RWPE1 (cell line): ENCODE measurements at regions not wholly inside any gene's neighbourhood (a gene's known extent, or its start where the extent isn't known, plus 50 kb on each side); places are given as distances from the start of the nearest gene placed in this dataset.
A peak's percentile ranks its signal among the peaks of the same experiment; 100 is the strongest.

ENCODE experiments used
- CTCF ChIA-PET: fragments of 350-600 bp; sonication (Branson Sonifier 250); formaldehyde crosslinking; extraction: SDS; loops from one replicate; lab custom pipeline; 2021; lab: Yijun Ruan, JAX
- POLR2A ChIA-PET: fragments of 400-600 bp; formaldehyde crosslinking; extraction: SDS; loops from one replicate; lab custom pipeline; 2020; ENCODE audit warnings: antibody characterized with exemption; ENCODE audit not compliant: low non-redundant PET; lab: Yijun Ruan, JAX
- DNase-seq: peaks from one replicate; pipeline ENCODE4 v3.0.0; 2012; ENCODE audit warnings: low spot score
- H3K27ac ChIP-seq: fragments of 450-650 bp; 2 replicates; pipeline ENCODE4 v1.5.1; 2017
- CTCF ChIP-seq: fragments of 450-650 bp; conservative IDR thresholded peaks from 2 replicates; pipeline ENCODE4 v1.5.1; 2017; ENCODE audit warnings: low read depth, mild to moderate bottlenecking

- DNase-seq, result no peak
- ChIA-PET POLR2A (no interaction called here), CTCF (interaction anchor here (0.6 kb wide), 1 partner anchor 1148 kb away, joined by 4 read pairs; no protein-coding TSS in a partner anchor)
- H3K27ac ChIP-seq, result no peak overlapping the region
- no peak for TF ChIP-seq CTCF
Measured at GRCh38 chr17:71914812-71915211, 206.0 kb upstream of the SOX9 start.

- ChIA-PET CTCF (no interaction called here), POLR2A (no interaction called here)
- DNase-seq, result no peak
- no peak for TF ChIP-seq CTCF
- H3K27ac ChIP-seq, result no peak overlapping the region
Measured at GRCh38 chr17:71917715-71918114, 203.1 kb upstream of the SOX9 start.

- CTCF ChIA-PET, result no interaction called here
- POLR2A ChIA-PET, result no interaction called here
Measured at GRCh38 chr17:71919186-71919585, 201.6 kb upstream of the SOX9 start.

GRCh38 chr17:71919896-71920295 is 200.9 kb upstream of the SOX9 start:
- CTCF ChIA-PET, result no interaction called here
- TF ChIP-seq CTCF, result no peak
- POLR2A ChIA-PET, result no interaction called here
- no peak for DNase-seq
- no peak overlapping the region for H3K27ac ChIP-seq

More at GRCh38 chr17:71919186-71919585, 201.6 kb upstream of the SOX9 start:
- no peak for TF ChIP-seq CTCF
- DNase-seq, result no peak
- H3K27ac ChIP-seq, result no peak overlapping the region

- ChIA-PET POLR2A (no interaction called here), CTCF (no interaction called here)
- no peak for TF ChIP-seq CTCF
- no peak overlapping the region for H3K27ac ChIP-seq
- no peak for DNase-seq
Measured at GRCh38 chr17:71921796-71922195, 199.0 kb upstream of the SOX9 start.

GRCh38 chr17:71922439-71922838 is 198.4 kb upstream of the SOX9 start:
- ChIA-PET POLR2A (no interaction called here), CTCF (no interaction called here)
- DNase-seq, result peak; percentile 70
- TF ChIP-seq CTCF, result no peak
- no peak overlapping the region for H3K27ac ChIP-seq
